NT2/D1 (cell line): ENCODE measurements at regions not wholly inside any gene's neighbourhood (a gene's known extent, or its start where the extent isn't known, plus 50 kb on each side); places are given as distances from the start of the nearest gene placed in this dataset.

Source experiments
- DNase-seq: peaks from one replicate; pipeline ENCODE4 v3.0.0-alpha.2; 2011; ENCODE audit warnings: low read depth, low spot score
- H3K27me3 ChIP-seq: 2 replicates; pipeline ENCODE4 v1.6.0; 2011; ENCODE audit warnings: mild to moderate bottlenecking; ENCODE audit not compliant: insufficient read length, insufficient read depth
- H3K36me3 ChIP-seq: 2 replicates; pipeline ENCODE4 v1.6.1; 2011; ENCODE audit warnings: mild to moderate bottlenecking, low read length, mixed read lengths; ENCODE audit not compliant: insufficient read depth, insufficient read length
- H3K4me1 ChIP-seq: 2 replicates; pipeline ENCODE4 v1.5.1; 2011; ENCODE audit not compliant: insufficient read depth, insufficient read length
- H3K4me3 ChIP-seq: 2 replicates; pipeline ENCODE4 v1.5.1; 2011; ENCODE audit warnings: low read depth; ENCODE audit not compliant: insufficient read length
- H3K9ac ChIP-seq: 2 replicates; pipeline ENCODE4 v1.6.0; 2011; ENCODE audit warnings: low read depth; ENCODE audit not compliant: insufficient read length
- H3K9me3 ChIP-seq: 2 replicates; pipeline ENCODE4 v1.5.1; 2011; ENCODE audit warnings: mild to moderate bottlenecking, low read length; ENCODE audit not compliant: insufficient read depth
- SUZ12 ChIP-seq: IDR thresholded peaks from 2 replicates; pipeline ENCODE4 v1.6.1; 2011; ENCODE audit not compliant: insufficient read length, insufficient read depth; ENCODE audit errors: extremely low read depth
- YY1 ChIP-seq: IDR thresholded peaks from 2 replicates; pipeline ENCODE4 v1.6.1; 2011; ENCODE audit not compliant: insufficient read length, insufficient read depth
- ZNF274 ChIP-seq: IDR thresholded peaks from 2 replicates; pipeline ENCODE4 v1.6.1; 2011; ENCODE audit warnings: mild to moderate bottlenecking, low read depth, low read length

GRCh38 chr12:127237151-127237550 lies 1029.8 kb upstream of the TMEM132C start:
- Histone ChIP-seq H3K4me3 (no peak overlapping the region), H3K9me3 (no peaks in the 10 kb centered on the region), H3K4me1 (no peaks in the 10 kb centered on the region), H3K36me3 (no peaks in the 10 kb centered on the region), H3K9ac (no peak overlapping the region), H3K27me3 (no peaks in the 10 kb centered on the region)
- TF ChIP-seq ZNF274 (no peak), SUZ12 (no peak), YY1 (no peak)
- DNase-seq, result no peak

GRCh38 chr12:127238107-127238506 lies 1028.9 kb upstream of the TMEM132C start:
- no peak for TF ChIP-seq YY1
- TF ChIP-seq ZNF274, result no peak
- TF ChIP-seq SUZ12, result no peak
- no peak for DNase-seq

GRCh38 chr12:127239781-127240180 lies 1027.2 kb upstream of the TMEM132C start:
- Histone ChIP-seq H3K9ac (no peak overlapping the region), H3K27me3 (no peaks in the 10 kb centered on the region), H3K36me3 (no peaks in the 10 kb centered on the region), H3K9me3 (no peaks in the 10 kb centered on the region), H3K4me3 (no peak overlapping the region), H3K4me1 (no peaks in the 10 kb centered on the region)
- DNase-seq, result no peak
- TF ChIP-seq YY1 (no peak), SUZ12 (no peak), ZNF274 (no peak)

More at GRCh38 chr12:127238107-127238506, 1028.9 kb upstream of the TMEM132C start:
- H3K4me3 ChIP-seq, result no peak overlapping the region
- no peaks in the 10 kb centered on the region for H3K9me3 ChIP-seq
- H3K27me3 ChIP-seq, result no peaks in the 10 kb centered on the region
- H3K4me1 ChIP-seq, result no peaks in the 10 kb centered on the region
- H3K9ac ChIP-seq, result no peak overlapping the region
- no peaks in the 10 kb centered on the region for H3K36me3 ChIP-seq

- TF ChIP-seq YY1 (no peak), SUZ12 (no peak), ZNF274 (no peak)
- Histone ChIP-seq H3K9me3 (no peaks in the 10 kb centered on the region), H3K4me1 (no peaks in the 10 kb centered on the region), H3K36me3 (no peaks in the 10 kb centered on the region), H3K27me3 (no peaks in the 10 kb centered on the region), H3K4me3 (no peak overlapping the region), H3K9ac (no peak overlapping the region)
- no peak for DNase-seq
Measured at GRCh38 chr12:127240249-127240929, 1026.6 kb upstream of the TMEM132C start.

- no peaks in the 10 kb centered on the region for H3K4me1 ChIP-seq
- no peak for TF ChIP-seq SUZ12
- H3K4me3 ChIP-seq, result no peak overlapping the region
- H3K9me3 ChIP-seq, result no peaks in the 10 kb centered on the region
- H3K36me3 ChIP-seq, result no peaks in the 10 kb centered on the region
- no peak for DNase-seq
- no peaks in the 10 kb centered on the region for H3K27me3 ChIP-seq
- no peak overlapping the region for H3K9ac ChIP-seq
Measured at GRCh38 chr12:127241072-127241817, 1025.7 kb upstream of the TMEM132C start.

GRCh38 chr12:127245009-127245408 lies 1022.0 kb upstream of the TMEM132C start:
- DNase-seq, result no peak
- TF ChIP-seq YY1 (no peak), SUZ12 (no peak), ZNF274 (no peak)
- H3K4me1 ChIP-seq, result no peaks in the 10 kb centered on the region
- no peaks in the 10 kb centered on the region for H3K36me3 ChIP-seq
- no peak overlapping the region for H3K4me3 ChIP-seq
- no peak overlapping the region for H3K9ac ChIP-seq
- H3K9me3 ChIP-seq, result no peaks in the 10 kb centered on the region
- no peaks in the 10 kb centered on the region for H3K27me3 ChIP-seq

- Histone ChIP-seq H3K36me3 (no peaks in the 10 kb centered on the region), H3K9me3 (no peaks in the 10 kb centered on the region), H3K27me3 (no peaks in the 10 kb centered on the region), H3K4me3 (no peak overlapping the region), H3K9ac (no peak overlapping the region), H3K4me1 (no peaks in the 10 kb centered on the region)
- TF ChIP-seq SUZ12 (no peak), ZNF274 (no peak)
- DNase-seq, result no peak
Measured at GRCh38 chr12:127245437-127245836, 1021.5 kb upstream of the TMEM132C start.
